Esophagus muscularis mucosa (tissue), 3 donors: ENCODE measurements at regions not wholly inside any gene's neighbourhood (a gene's known extent, or its start where the extent isn't known, plus 50 kb on each side); places are given as distances from the start of the nearest gene placed in this dataset.

Experiments
- CTCF ChIP-seq, 3 experiments: fragments of 200-600 bp in 2 of 3; fragments of 450-650 bp in 1 of 3; sonication (generic) in 2 of 3; IDR thresholded peaks; one replicate each; pipeline ENCODE4 v1.5.1; 2017 to 2019; ENCODE audit warnings: antibody characterized with exemption in 3 of 3, mild to moderate bottlenecking in 2 of 3, moderate library complexity in 1 of 3
- POLR2AphosphoS5 ChIP-seq, 2 donors: sonication (generic); formaldehyde crosslinking; IDR thresholded peaks; one replicate each; pipeline ENCODE4 v1.6.1; 2017; ENCODE audit warnings: antibody characterized with exemption in 2 of 2

DNA sequence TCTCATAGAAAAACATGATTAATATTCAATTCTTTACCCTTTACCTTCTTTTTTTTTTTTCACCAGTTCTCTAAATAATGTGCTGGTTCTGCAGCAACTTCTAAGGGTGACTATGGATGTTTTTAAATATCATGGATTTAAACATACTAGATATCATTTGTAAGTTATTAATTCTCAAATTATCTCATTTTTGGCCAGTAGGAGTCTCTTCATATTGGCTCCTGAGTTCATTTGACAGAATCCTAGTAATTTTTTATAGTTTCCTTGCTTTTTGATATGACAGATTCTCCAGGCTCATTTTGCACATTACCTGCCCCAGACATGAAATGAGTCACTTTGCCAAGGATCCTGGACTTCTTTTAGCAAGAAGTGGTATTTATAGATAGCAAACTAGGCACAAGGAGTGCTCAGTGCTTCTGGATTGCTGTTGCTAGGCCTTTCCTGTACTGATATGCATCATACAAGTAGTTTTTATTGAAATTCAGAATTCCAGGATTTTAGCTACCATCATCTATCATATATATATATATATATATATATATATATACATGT lies 201.3 kb upstream of the IL12B start:
- TF ChIP-seq CTCF (IDR thresholded peaks at IDR 0.05) (no peak), POLR2AphosphoS5 (IDR thresholded peaks at IDR 0.05) (no peak)
